T-cell (primary cell): ENCODE measurements at regions not wholly inside any gene's neighbourhood (a gene's known extent, or its start where the extent isn't known, plus 50 kb on each side); places are given as distances from the start of the nearest gene placed in this dataset.

Experiments
- ATAC-seq, 4 experiments: fragments of 200-7000 bp in 3 of 4; fragments of 150-1000 bp in 1 of 4; cut with Tn5 transposase; replicated peaks in 1 of 4; 1 replicate in 3 of 4; 2 replicates in 1 of 4; pipeline ENCODE4 v1.10.0; 2021; ENCODE audit warnings: moderate library complexity in 3 of 4, mild to moderate bottlenecking in 2 of 4, moderate number of reproducible peaks in 1 of 4
- CTCF ChIA-PET, 2 donors: fragments of 300-600 bp; sonication (Branson Sonifier 250); formaldehyde crosslinking; loops; one replicate each; lab custom pipeline; 2022; ENCODE audit warnings: antibody characterized with exemption in 2 of 2; lab: Charles Lee
- POLR2A ChIA-PET, 2 donors: fragments of 300-600 bp; sonication (Branson Sonifier 250); formaldehyde crosslinking; loops; one replicate each; lab custom pipeline; 2022; ENCODE audit warnings: antibody characterized with exemption in 2 of 2; lab: Charles Lee
- DNase-seq, 35 experiments: peaks; one replicate each; pipeline versions ENCODE4 v3.0.0 to v3.0.0-alpha.2; 2013 to 2023
- H3K27ac ChIP-seq: one replicate; pipeline ENCODE4 v1.5.1; 2013; ENCODE audit warnings: low read length
- H3K27me3 ChIP-seq, 2 experiments: replicated peaks in 1 of 2; 1 replicate in 1 of 2; 2 replicates in 1 of 2; pipeline versions ENCODE4 v1.6.1 to v1.7.0; 2013; ENCODE audit warnings: low read length in 1 of 2, mixed read lengths in 1 of 2; ENCODE audit not compliant: control insufficient read depth in 2 of 2, insufficient read depth in 2 of 2; ENCODE audit errors: extremely low read depth in 1 of 2
- H3K36me3 ChIP-seq, 2 donors: 1 replicate in 1 of 2; 2 replicates in 1 of 2; pipeline versions ENCODE4 v1.6.1 to v1.7.0; 2013; ENCODE audit warnings: low read length in 1 of 2; ENCODE audit not compliant: control insufficient read depth in 2 of 2, insufficient read depth in 1 of 2; ENCODE audit errors: extremely low read depth in 1 of 2
- H3K4me1 ChIP-seq, 2 experiments: 1 replicate in 1 of 2; 2 replicates in 1 of 2; pipeline versions ENCODE4 v1.6.1 to v1.7.0; 2013; ENCODE audit warnings: low read length in 2 of 2, mixed read lengths in 1 of 2; ENCODE audit not compliant: insufficient read depth in 2 of 2, control insufficient read depth in 1 of 2; ENCODE audit errors: extremely low read depth in 1 of 2
- H3K4me3 ChIP-seq, 2 donors: 1 replicate in 1 of 2; 2 replicates in 1 of 2; pipeline versions ENCODE4 v1.5.1 to v1.7.0; 2013; ENCODE audit warnings: mild to moderate bottlenecking in 2 of 2, low read length in 1 of 2, moderate library complexity in 1 of 2; ENCODE audit not compliant: control insufficient read depth in 1 of 2; ENCODE audit errors: extremely low read depth in 1 of 2
- H3K9me3 ChIP-seq: 2 replicates; pipeline ENCODE4 v1.7.0; 2013
- H3K27ac Mint-ChIP-seq, 2 donors: one replicate each; pipeline ENCODE4 v1.8.0; 2020 to 2021; ENCODE audit warnings: mild to moderate bottlenecking in 2 of 2, mixed read lengths in 2 of 2
- H3K27me3 Mint-ChIP-seq, 2 donors: one replicate each; pipeline ENCODE4 v1.8.0; 2021 to 2022; ENCODE audit warnings: mixed read lengths in 2 of 2
- H3K36me3 Mint-ChIP-seq: one replicate; pipeline ENCODE4 v1.8.0; 2021; ENCODE audit warnings: mixed read lengths
- H3K4me1 Mint-ChIP-seq, 3 donors: one replicate each; pipeline ENCODE4 v1.8.0; 2020 to 2022; ENCODE audit warnings: mixed read lengths in 3 of 3, mild to moderate bottlenecking in 1 of 3
- H3K4me3 Mint-ChIP-seq, 3 donors: one replicate each; pipeline ENCODE4 v1.8.0; 2020 to 2022; ENCODE audit warnings: mild to moderate bottlenecking in 3 of 3, mixed read lengths in 3 of 3, moderate library complexity in 3 of 3
- H3K9me3 Mint-ChIP-seq, 3 donors: one replicate each; pipeline ENCODE4 v1.8.0; 2020 to 2022; ENCODE audit warnings: mixed read lengths in 3 of 3
- WGBS: methylation state at CpG from one replicate; pipeline ENCODE4 v1.1.5; 2013; ENCODE audit warnings: missing lambda C conversion rate; ENCODE audit not compliant: insufficient coverage; 5-methylcytosine and 5-hydroxymethylcytosine counted together

GRCh38 chr13:106630162-106630561 lies 62.2 kb upstream of the ARGLU1 start:
- Histone ChIP-seq H3K36me3 (no peaks in the 10 kb centered on the region), H3K9me3 (no peaks in the 10 kb centered on the region), H3K4me1 (no peaks in the 10 kb centered on the region), H3K27ac (no peak overlapping the region), H3K27me3 (peaks cover 0 to 14% of the 10 kb centered on the region in 2 experiments), H3K4me3 (no peak overlapping the region)
- Mint-ChIP-seq H3K9me3 (no peaks in the 10 kb centered on the region), H3K27me3 (peaks cover 31 to 36% of the 10 kb centered on the region in 2 donors), H3K36me3 (no peaks in the 10 kb centered on the region), H3K27ac (no peak overlapping the region), H3K4me3 (no peak overlapping the region), H3K4me1 (no peaks in the 10 kb centered on the region)
- ATAC-seq: no peak
- WGBS: 69% methylated on average over 3 of the region's 5 CpGs
- POLR2A ChIA-PET: interaction anchor here in 1 of 2 donors (0.6 kb wide), 1 partner anchor 43 kb away, joined by 3 read pairs; no protein-coding TSS in a partner anchor
- DNase-seq: no peak
- CTCF ChIA-PET: interaction anchor here in 1 of 2 donors (0.6 kb wide), 1 partner anchor 1753 kb away, joined by 3 read pairs; no protein-coding TSS in a partner anchor

GRCh38 chr13:106628936-106629659 lies 61.2 kb upstream of the ARGLU1 start:
- H3K4me3 ChIP-seq: no peak overlapping the region
- POLR2A ChIA-PET: interaction anchor here in 1 of 2 donors (0.5 kb wide), 1 partner anchor 1879 kb away, joined by 4 read pairs; no protein-coding TSS in a partner anchor
- H3K9me3 Mint-ChIP-seq: no peaks in the 10 kb centered on the region
- no peak overlapping the region for H3K27ac ChIP-seq
- DNase-seq (no peak), ATAC-seq (no peak)
- H3K4me1 ChIP-seq: no peaks in the 10 kb centered on the region
- no peak overlapping the region for H3K27ac Mint-ChIP-seq
- no peaks in the 10 kb centered on the region for H3K9me3 ChIP-seq
- no CpG with 5 or more reads among the region's 2 CpGs for WGBS
- H3K27me3 Mint-ChIP-seq: peaks cover 41 to 45% of the 10 kb centered on the region in 2 donors
- H3K4me3 Mint-ChIP-seq: no peak overlapping the region
- H3K36me3 ChIP-seq: no peaks in the 10 kb centered on the region
- no peaks in the 10 kb centered on the region for H3K4me1 Mint-ChIP-seq
- peaks cover 0 to 15% of the 10 kb centered on the region in 2 experiments for H3K27me3 ChIP-seq
- CTCF ChIA-PET: no interaction called here
- no peaks in the 10 kb centered on the region for H3K36me3 Mint-ChIP-seq

DNA sequence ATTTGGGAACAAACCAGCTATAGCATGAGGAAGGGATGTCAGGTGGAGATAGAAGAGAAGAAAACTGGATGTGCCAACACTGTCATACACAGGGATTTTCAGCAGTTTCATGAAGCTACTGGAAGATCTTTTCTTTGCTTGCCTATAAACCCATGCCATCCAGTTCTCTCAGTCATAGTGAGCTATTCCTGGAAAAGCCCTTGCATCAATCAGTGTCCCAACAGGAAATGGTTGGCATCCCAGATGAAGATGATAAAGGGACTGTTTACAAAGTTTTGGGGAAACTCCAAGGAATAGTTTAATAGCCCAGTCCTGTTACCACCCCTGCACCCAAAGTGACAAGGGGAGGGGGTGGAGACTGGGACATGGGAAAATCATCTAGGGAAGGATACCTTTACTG lies 58.5 kb upstream of the ARGLU1 start:
- no peaks in the 10 kb centered on the region for H3K4me1 ChIP-seq
- H3K27ac Mint-ChIP-seq: no peak overlapping the region
- ChIA-PET CTCF (no interaction called here), POLR2A (no interaction called here)
- H3K27ac ChIP-seq: no peak overlapping the region
- H3K27me3 ChIP-seq: peaks cover 0 to 20% of the 10 kb centered on the region in 2 experiments
- H3K4me1 Mint-ChIP-seq: no peaks in the 10 kb centered on the region
- ATAC-seq: no peak
- H3K9me3 ChIP-seq: no peaks in the 10 kb centered on the region
- H3K4me3 ChIP-seq: no peak overlapping the region
- peaks cover 48 to 61% of the 10 kb centered on the region in 2 donors for H3K27me3 Mint-ChIP-seq
- no peaks in the 10 kb centered on the region for H3K9me3 Mint-ChIP-seq
- no peaks in the 10 kb centered on the region for H3K36me3 Mint-ChIP-seq
- no peaks in the 10 kb centered on the region for H3K36me3 ChIP-seq
- H3K4me3 Mint-ChIP-seq: no peak overlapping the region
- no peak for DNase-seq

DNA sequence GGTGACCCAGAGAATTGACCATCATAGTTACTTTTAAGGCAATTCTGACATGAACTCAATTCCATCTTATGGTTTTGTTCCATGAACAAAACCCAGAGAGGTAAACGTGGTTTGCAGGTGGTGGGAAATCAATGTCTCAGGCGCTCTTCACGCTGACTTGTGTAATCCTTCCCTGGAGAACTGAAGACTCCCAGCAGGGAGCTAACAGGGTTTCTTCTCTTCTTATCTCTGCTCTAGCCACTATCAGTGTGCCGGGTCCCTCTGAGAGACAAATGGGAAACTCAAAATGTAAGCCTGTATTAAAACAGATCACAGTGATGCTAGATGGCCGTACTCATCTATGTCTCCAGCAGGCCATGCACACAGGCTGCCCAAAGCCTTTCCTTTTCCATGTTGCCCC lies 57.6 kb upstream of the ARGLU1 start:
- Mint-ChIP-seq H3K4me3 (no peak overlapping the region), H3K36me3 (no peaks in the 10 kb centered on the region), H3K4me1 (no peaks in the 10 kb centered on the region), H3K9me3 (no peaks in the 10 kb centered on the region), H3K27ac (no peak overlapping the region), H3K27me3 (peaks cover 52 to 61% of the 10 kb centered on the region in 2 donors)
- Histone ChIP-seq H3K27ac (no peak overlapping the region), H3K9me3 (no peaks in the 10 kb centered on the region), H3K27me3 (peaks cover 0 to 18% of the 10 kb centered on the region in 2 experiments), H3K36me3 (no peaks in the 10 kb centered on the region), H3K4me1 (no peaks in the 10 kb centered on the region), H3K4me3 (no peak overlapping the region)
- CTCF ChIA-PET: no interaction called here
- DNase-seq (no peak), ATAC-seq (no peak)
- POLR2A ChIA-PET: no interaction called here
- 89% methylated on average over 2 of the region's 5 CpGs for WGBS

GRCh38 chr13:106623799-106624460 lies 56.0 kb upstream of the ARGLU1 start:
- Mint-ChIP-seq H3K36me3 (no peaks in the 10 kb centered on the region), H3K9me3 (no peaks in the 10 kb centered on the region), H3K4me1 (peaks cover 2 to 6% (median 2%) of the 10 kb centered on the region in 3 donors), H3K27ac (no peak overlapping the region), H3K27me3 (peaks cover 41 to 56% of the 10 kb centered on the region in 2 donors), H3K4me3 (no peak overlapping the region)
- peaks cover 0 to 3% of the 10 kb centered on the region in 2 experiments for H3K4me1 ChIP-seq
- ATAC-seq: no peak
- H3K4me3 ChIP-seq: no peak overlapping the region
- H3K9me3 ChIP-seq: no peaks in the 10 kb centered on the region
- DNase-seq: no peak
- no peak overlapping the region for H3K27ac ChIP-seq
- CTCF ChIA-PET: no interaction called here
- POLR2A ChIA-PET: no interaction called here
- H3K27me3 ChIP-seq: peaks cover 0 to 17% of the 10 kb centered on the region in 2 experiments
- H3K36me3 ChIP-seq: no peaks in the 10 kb centered on the region
- WGBS: 86% methylated on average over 1 of the region's 7 CpGs

GRCh38 chr13:106621833-106622232 lies 53.9 kb upstream of the ARGLU1 start:
- no peak overlapping the region for H3K4me3 Mint-ChIP-seq
- H3K27ac Mint-ChIP-seq: no peak overlapping the region
- H3K36me3 Mint-ChIP-seq: no peaks in the 10 kb centered on the region
- peaks cover 2 to 6% (median 2%) of the 10 kb centered on the region in 3 donors for H3K4me1 Mint-ChIP-seq
- DNase-seq (no peak), ATAC-seq (no peak)
- Histone ChIP-seq H3K4me3 (no peak overlapping the region), H3K9me3 (no peaks in the 10 kb centered on the region), H3K4me1 (peaks cover 0 to 3% of the 10 kb centered on the region in 2 experiments), H3K27me3 (peaks cover 0 to 11% of the 10 kb centered on the region in 2 experiments), H3K36me3 (no peaks in the 10 kb centered on the region), H3K27ac (no peak overlapping the region)
- POLR2A ChIA-PET: no interaction called here
- H3K27me3 Mint-ChIP-seq: peaks cover 39 to 45% of the 10 kb centered on the region in 2 donors
- no peaks in the 10 kb centered on the region for H3K9me3 Mint-ChIP-seq
- CTCF ChIA-PET: interaction anchor here in 1 of 2 donors (0.6 kb wide), 1 partner anchor 23 kb away, joined by 3 read pairs; no protein-coding TSS in a partner anchor
- no CpG with 5 or more reads among the region's 1 CpG for WGBS
